SK-N-SH (cell line): ENCODE measurements at regions not wholly inside any gene's neighbourhood (a gene's known extent, or its start where the extent isn't known, plus 50 kb on each side); places are given as distances from the start of the nearest gene placed in this dataset.

ENCODE experiments used
- CTCF ChIA-PET: fragments of 300-600, 350-600 bp; formaldehyde crosslinking; extraction: SDS; loops from one replicate; lab custom pipeline; 2021; lab: Yijun Ruan, JAX
- POLR2A ChIA-PET: fragments of 350-600 bp; sonication (Branson Sonifier 250); formaldehyde crosslinking; extraction: SDS; loops from one replicate; lab custom pipeline; 2020; ENCODE audit warnings: antibody characterized with exemption, inconsistent platforms; lab: Yijun Ruan, JAX
- DNase-seq: peaks from one replicate; pipeline ENCODE4 v3.0.0; 2012
- H2AFZ ChIP-seq: fragments of 200-600 bp; sonication (generic); 2 replicates; pipeline ENCODE4 v1.8.1; 2016; ENCODE audit warnings: antibody characterized with exemption, mild to moderate bottlenecking, low read depth
- H3F3A ChIP-seq: fragments of 200-600 bp; sonication (generic); replicated peaks from 2 replicates; pipeline ENCODE3; 2016; ENCODE audit warnings: antibody characterized with exemption, mild to moderate bottlenecking; ENCODE audit not compliant: insufficient read depth
- H3K27ac ChIP-seq, 2 experiments: fragments of 200-500 bp in 1 of 2; fragments of 200-600 bp in 1 of 2; sonication (Bioruptor generic) in 1 of 2; sonication (generic), shearing (Covaris generic) in 1 of 2; 2 replicates each; pipeline versions ENCODE4 v1.5.1 to v1.6.1; 2014 to 2016; ENCODE audit warnings: low read depth in 2 of 2, inconsistent platforms in 1 of 2, low read length in 1 of 2, mild to moderate bottlenecking in 1 of 2, mixed read lengths in 1 of 2
- H3K27me3 ChIP-seq: fragments of 200-600 bp; sonication (generic), shearing (Covaris generic); 2 replicates; pipeline ENCODE4 v1.6.1; 2016; ENCODE audit warnings: mixed run types; ENCODE audit not compliant: insufficient read depth
- H3K36me3 ChIP-seq, 2 experiments: fragments of 200-500 bp in 1 of 2; fragments of 200-600 bp in 1 of 2; sonication (Bioruptor generic) in 1 of 2; sonication (generic) in 1 of 2; replicated peaks in 1 of 2; 2 replicates each; pipeline versions ENCODE3 to v1.5.1; 2014 to 2016; ENCODE audit warnings: low read length in 1 of 2, mild to moderate bottlenecking in 1 of 2; ENCODE audit not compliant: insufficient read depth in 2 of 2, control insufficient read depth in 1 of 2
- H3K4me1 ChIP-seq, 2 experiments: fragments of 200-500 bp in 1 of 2; fragments of 200-600 bp in 1 of 2; sonication (Bioruptor generic) in 1 of 2; sonication (generic), shearing (Covaris generic) in 1 of 2; 2 replicates each; pipeline versions ENCODE4 v1.5.1 to v1.6.1; 2014 to 2016; ENCODE audit warnings: low read depth in 1 of 2, low read length in 1 of 2, mixed run types in 1 of 2; ENCODE audit not compliant: insufficient read depth in 2 of 2, control insufficient read depth in 1 of 2
- H3K4me2 ChIP-seq: fragments of 200-600 bp; sonication (generic), shearing (Covaris generic); 2 replicates; pipeline ENCODE4 v1.6.1; 2017; ENCODE audit warnings: mixed run types
- H3K4me3 ChIP-seq, 2 experiments: fragments of 200-500 bp in 1 of 2; fragments of 200-600 bp in 1 of 2; sonication (Bioruptor generic) in 1 of 2; sonication (generic), shearing (Covaris generic) in 1 of 2; 2 replicates each; pipeline versions ENCODE4 v1.5.1 to v1.8.1; 2014 to 2016; ENCODE audit warnings: low read depth in 2 of 2, inconsistent platforms in 1 of 2, low read length in 1 of 2, mild to moderate bottlenecking in 1 of 2, mixed read lengths in 1 of 2, moderate library complexity in 1 of 2
- H3K79me2 ChIP-seq: fragments of 200-600 bp; sonication (generic); 2 replicates; pipeline ENCODE4 v1.8.1; 2017; ENCODE audit warnings: mild to moderate bottlenecking; ENCODE audit not compliant: insufficient read depth
- H3K9ac ChIP-seq: fragments of 200-600 bp; sonication (generic); 2 replicates; pipeline ENCODE4 v1.6.1; 2017; ENCODE audit warnings: mixed run types
- H3K9me2 ChIP-seq: fragments of 200-600 bp; sonication (generic); 2 replicates; pipeline ENCODE4 v1.6.1; 2017; ENCODE audit warnings: mixed run types
- H3K9me3 ChIP-seq: fragments of 200-600 bp; sonication (generic); 2 replicates; pipeline ENCODE4 v1.6.1; 2017; ENCODE audit warnings: mixed run types, mild to moderate bottlenecking, moderate library complexity
- H4K20me1 ChIP-seq: fragments of 200-600 bp; sonication (generic); 2 replicates; pipeline ENCODE4 v1.6.1; 2017; ENCODE audit warnings: mild to moderate bottlenecking, mixed run types; ENCODE audit not compliant: insufficient read depth
- CTCF ChIP-seq: fragments of 200-600 bp; sonication (generic); IDR thresholded peaks from 2 replicates; pipeline ENCODE4 v1.6.1; 2017; ENCODE audit warnings: antibody characterized with exemption, mild to moderate bottlenecking, moderate library complexity
- ELF1 ChIP-seq: IDR thresholded peaks from 2 replicates; pipeline ENCODE4 v1.4.0; 2012
- EP300 ChIP-seq, 2 experiments: IDR thresholded peaks; 2 replicates each; pipeline versions ENCODE4 v1.4.0 to v1.6.1; 2012; ENCODE audit warnings: borderline replicate concordance in 1 of 2, low read depth in 1 of 2, low read length in 1 of 2
- FOXM1 ChIP-seq: IDR thresholded peaks from 2 replicates; pipeline ENCODE4 v1.4.0; 2012; ENCODE audit warnings: low read depth, mild to moderate bottlenecking
- GABPA ChIP-seq: IDR thresholded peaks from 2 replicates; pipeline ENCODE4 v1.4.0; 2012; ENCODE audit warnings: low read depth, mild to moderate bottlenecking
- GATA2 ChIP-seq: sonication (generic); formaldehyde crosslinking; IDR thresholded peaks from 2 replicates; pipeline ENCODE4 v1.5.0; 2020; ENCODE audit warnings: mild to moderate bottlenecking, missing genetic modification reagents
- JUND ChIP-seq: IDR thresholded peaks from 2 replicates; pipeline ENCODE4 v1.4.0; 2012
- MAX ChIP-seq: IDR thresholded peaks from 2 replicates; pipeline ENCODE4 v1.4.0; 2012; ENCODE audit warnings: low read depth
- NFIC ChIP-seq: IDR thresholded peaks from 2 replicates; pipeline ENCODE4 v1.4.0; 2012; ENCODE audit warnings: borderline replicate concordance
- PBX3 ChIP-seq: IDR thresholded peaks from 2 replicates; pipeline ENCODE4; 2012
- RCOR1 ChIP-seq: fragments of 150-350 bp; IDR thresholded peaks from 2 replicates; pipeline ENCODE4 v1.6.1; 2017; ENCODE audit warnings: antibody characterized with exemption, low read length
- REST ChIP-seq: IDR thresholded peaks from 2 replicates; pipeline ENCODE4 v1.6.1; 2012; ENCODE audit warnings: mild to moderate bottlenecking, low read depth, low read length, moderate library complexity
- RFX5 ChIP-seq: IDR thresholded peaks from 2 replicates; pipeline ENCODE4 v1.6.1; 2012; ENCODE audit warnings: mild to moderate bottlenecking, improper control_type of control experiment, low read length
- RXRA ChIP-seq: IDR thresholded peaks from 2 replicates; pipeline ENCODE4 v1.4.0; 2012; ENCODE audit warnings: low read depth, mild to moderate bottlenecking, borderline replicate concordance
- SIN3A ChIP-seq: IDR thresholded peaks from 2 replicates; pipeline ENCODE4 v1.6.1; 2012; ENCODE audit warnings: low read depth, mild to moderate bottlenecking, low read length, moderate library complexity, borderline replicate concordance
- TAF1 ChIP-seq: IDR thresholded peaks from 2 replicates; pipeline ENCODE4 v1.6.1; 2012; ENCODE audit warnings: low read depth, mild to moderate bottlenecking, low read length, moderate library complexity, borderline replicate concordance
- TCF12 ChIP-seq: IDR thresholded peaks from 2 replicates; pipeline ENCODE4 v1.4.0; 2012
- TEAD4 ChIP-seq: IDR thresholded peaks from 2 replicates; pipeline ENCODE4 v1.4.0; 2012; ENCODE audit warnings: mild to moderate bottlenecking, borderline replicate concordance; ENCODE audit not compliant: insufficient read depth
- USF1 ChIP-seq: IDR thresholded peaks from 2 replicates; pipeline ENCODE4 v1.4.0; 2012; ENCODE audit warnings: low read depth, borderline replicate concordance
- ZBTB33 ChIP-seq: IDR thresholded peaks from 2 replicates; pipeline ENCODE4 v1.4.0; 2012; ENCODE audit warnings: low read depth, borderline replicate concordance

GRCh38 chrX:122517786-122518185 lies 666.3 kb upstream of the GRIA3 start:
- Histone ChIP-seq H2AFZ (no peak overlapping the region), H3K4me1 (no peaks in the 10 kb centered on the region), H4K20me1 (no peaks in the 10 kb centered on the region), H3K9me2 (no peaks in the 10 kb centered on the region), H3K4me3 (no peak overlapping the region), H3K27ac (no peak overlapping the region), H3K9ac (no peak overlapping the region), H3K4me2 (no peak overlapping the region), H3K79me2 (no peaks in the 10 kb centered on the region), H3K36me3 (no peaks in the 10 kb centered on the region), H3K9me3 (no peaks in the 10 kb centered on the region), H3K27me3 (no peaks in the 10 kb centered on the region), H3F3A (no peaks in the 10 kb centered on the region)
- ChIA-PET CTCF (no interaction called here), POLR2A (no interaction called here)
- no peak for DNase-seq
- TF ChIP-seq NFIC, result no peak
- TF ChIP-seq REST, result no peak
- TF ChIP-seq GABPA, result no peak
- no peak for TF ChIP-seq JUND
- no peak for TF ChIP-seq USF1
- TF ChIP-seq TCF12, result no peak
- TF ChIP-seq MAX, result no peak
- no peak for TF ChIP-seq CTCF
- no peak for TF ChIP-seq ELF1
- TF ChIP-seq RCOR1, result no peak
- TF ChIP-seq FOXM1, result no peak
- TF ChIP-seq RFX5, result no peak
- TF ChIP-seq RXRA, result no peak
- TF ChIP-seq TEAD4, result no peak
- TF ChIP-seq SIN3A, result no peak
- no peak for TF ChIP-seq TAF1
- no peak for TF ChIP-seq ZBTB33
- TF ChIP-seq EP300 (IDR thresholded peaks at IDR 0.05; ENCODE audit: borderline replicate concordance in 1 of 2, low read depth in 1 of 2, low read length in 1 of 2), result no peak
- no peak for TF ChIP-seq GATA2 (CRISPR knock-in tag)
- no peak for TF ChIP-seq PBX3
